ENCODE measurements at regions not wholly inside any gene's neighbourhood (a gene's known extent, or its start where the extent isn't known, plus 50 kb on each side); places are given as distances from the start of the nearest gene placed in this dataset.

DNA sequence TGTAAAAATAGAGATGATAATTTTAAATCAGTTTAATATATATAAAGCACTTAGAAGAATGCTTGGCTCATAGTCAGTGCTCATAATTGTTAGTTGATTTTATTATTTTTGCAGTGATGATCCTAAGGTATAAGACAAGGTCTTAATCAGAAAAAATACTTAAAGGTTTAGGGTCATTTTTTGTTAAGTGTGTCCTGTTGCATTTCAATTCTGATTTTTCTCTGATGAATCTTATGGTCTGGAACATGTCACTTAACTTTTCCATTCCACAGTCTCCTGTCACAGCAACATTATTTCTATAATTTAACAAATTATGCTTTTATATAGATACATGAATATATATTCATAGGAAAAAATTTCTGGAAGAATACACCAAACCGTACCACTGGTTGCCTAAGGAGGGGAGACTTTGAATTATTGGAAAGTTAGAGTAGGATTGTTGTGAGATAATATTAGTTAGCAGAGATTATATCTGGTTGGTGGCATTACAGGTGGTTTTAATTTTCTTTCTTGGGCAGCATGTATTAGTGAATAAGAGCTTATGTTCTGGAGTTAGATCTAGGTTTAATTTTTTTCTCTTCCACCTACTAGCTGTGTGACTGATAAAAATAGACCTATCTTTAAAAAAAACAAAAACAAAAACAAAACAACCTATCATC, 188.7 kb downstream of the TANC2 start:
- no peak for TF ChIP-seq EP300 (IDR thresholded peaks at IDR 0.05; ENCODE audit: borderline replicate concordance)
- no peak for TF ChIP-seq YY1 (IDR thresholded peaks at IDR 0.05; ENCODE audit: low read depth)
- TF ChIP-seq TAF1 (IDR thresholded peaks at IDR 0.05; ENCODE audit: low read depth) = no peak
- TF ChIP-seq RAD21 (IDR thresholded peaks at IDR 0.05; ENCODE audit: low read depth) = no peak
- TF ChIP-seq EGR1 (IDR thresholded peaks at IDR 0.05) = no peak
- TF ChIP-seq CEBPB (IDR thresholded peaks at IDR 0.05) = no peak
- no peak for TF ChIP-seq CREB1 (IDR thresholded peaks at IDR 0.05; ENCODE audit: low read depth)
- no peak for TF ChIP-seq MAX (IDR thresholded peaks at IDR 0.05)
- TF ChIP-seq, protein P1, sequence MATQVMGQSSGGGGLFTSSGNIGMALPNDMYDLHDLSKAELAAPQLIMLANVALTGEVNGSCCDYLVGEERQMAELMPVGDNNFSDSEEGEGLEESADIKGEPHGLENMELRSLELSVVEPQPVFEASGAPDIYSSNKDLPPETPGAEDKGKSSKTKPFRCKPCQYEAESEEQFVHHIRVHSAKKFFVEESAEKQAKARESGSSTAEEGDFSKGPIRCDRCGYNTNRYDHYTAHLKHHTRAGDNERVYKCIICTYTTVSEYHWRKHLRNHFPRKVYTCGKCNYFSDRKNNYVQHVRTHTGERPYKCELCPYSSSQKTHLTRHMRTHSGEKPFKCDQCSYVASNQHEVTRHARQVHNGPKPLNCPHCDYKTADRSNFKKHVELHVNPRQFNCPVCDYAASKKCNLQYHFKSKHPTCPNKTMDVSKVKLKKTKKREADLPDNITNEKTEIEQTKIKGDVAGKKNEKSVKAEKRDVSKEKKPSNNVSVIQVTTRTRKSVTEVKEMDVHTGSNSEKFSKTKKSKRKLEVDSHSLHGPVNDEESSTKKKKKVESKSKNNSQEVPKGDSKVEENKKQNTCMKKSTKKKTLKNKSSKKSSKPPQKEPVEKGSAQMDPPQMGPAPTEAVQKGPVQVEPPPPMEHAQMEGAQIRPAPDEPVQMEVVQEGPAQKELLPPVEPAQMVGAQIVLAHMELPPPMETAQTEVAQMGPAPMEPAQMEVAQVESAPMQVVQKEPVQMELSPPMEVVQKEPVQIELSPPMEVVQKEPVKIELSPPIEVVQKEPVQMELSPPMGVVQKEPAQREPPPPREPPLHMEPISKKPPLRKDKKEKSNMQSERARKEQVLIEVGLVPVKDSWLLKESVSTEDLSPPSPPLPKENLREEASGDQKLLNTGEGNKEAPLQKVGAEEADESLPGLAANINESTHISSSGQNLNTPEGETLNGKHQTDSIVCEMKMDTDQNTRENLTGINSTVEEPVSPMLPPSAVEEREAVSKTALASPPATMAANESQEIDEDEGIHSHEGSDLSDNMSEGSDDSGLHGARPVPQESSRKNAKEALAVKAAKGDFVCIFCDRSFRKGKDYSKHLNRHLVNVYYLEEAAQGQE (IDR thresholded peaks at IDR 0.05; ENCODE audit: low read depth) = no peak
- no peak for TF ChIP-seq NFIC (IDR thresholded peaks at IDR 0.05)
